Panc1 (cell line): ENCODE measurements at regions not wholly inside any gene's neighbourhood (a gene's known extent, or its start where the extent isn't known, plus 50 kb on each side); places are given as distances from the start of the nearest gene placed in this dataset.

Experiments
- POLR2AphosphoS5 ChIP-seq: IDR thresholded peaks from 2 replicates; pipeline ENCODE4 v1.6.1; 2012; ENCODE audit warnings: mild to moderate bottlenecking, low read depth, low read length, moderate library complexity
- SIN3A ChIP-seq: IDR thresholded peaks from 2 replicates; pipeline ENCODE4 v1.6.1; 2012; ENCODE audit warnings: low read depth, mild to moderate bottlenecking, low read length, moderate library complexity, borderline replicate concordance; ENCODE audit not compliant: insufficient read depth
- TF ChIP-seq, protein P1 (sequence below): fragments of 450-650 bp; IDR thresholded peaks from 2 replicates; pipeline ENCODE4 v1.5.1; 2017; ENCODE audit warnings: mild to moderate bottlenecking
- TF ChIP-seq, protein P2 (sequence below), 2 experiments: IDR thresholded peaks; 2 replicates each; pipeline ENCODE4 v1.6.1; 2011 to 2012; ENCODE audit warnings: low read depth in 2 of 2, control low read depth in 1 of 2, low read length in 1 of 2, mild to moderate bottlenecking in 1 of 2, moderate library complexity in 1 of 2; ENCODE audit not compliant: insufficient read depth in 1 of 2

DNA sequence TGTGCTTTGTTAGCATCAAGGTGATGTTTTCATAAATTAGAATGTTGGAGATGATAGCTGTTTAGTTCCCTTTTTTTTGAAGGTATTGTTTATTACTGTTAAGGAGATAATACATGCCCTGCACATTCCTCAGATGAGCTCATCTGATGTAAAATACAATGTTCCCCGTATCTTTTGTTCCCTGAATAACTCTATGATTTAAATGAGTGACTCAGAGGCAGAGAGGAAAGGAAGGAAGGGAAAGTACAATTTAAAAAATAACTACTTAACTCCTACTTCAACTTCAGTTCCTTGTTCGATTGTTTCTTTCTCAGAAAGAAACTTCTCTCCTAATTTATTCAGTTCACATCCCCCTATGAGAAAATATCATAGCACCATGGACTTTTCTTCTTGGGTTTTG lies 208.7 kb downstream of the KCNE4 start:
- TF ChIP-seq, protein P1, sequence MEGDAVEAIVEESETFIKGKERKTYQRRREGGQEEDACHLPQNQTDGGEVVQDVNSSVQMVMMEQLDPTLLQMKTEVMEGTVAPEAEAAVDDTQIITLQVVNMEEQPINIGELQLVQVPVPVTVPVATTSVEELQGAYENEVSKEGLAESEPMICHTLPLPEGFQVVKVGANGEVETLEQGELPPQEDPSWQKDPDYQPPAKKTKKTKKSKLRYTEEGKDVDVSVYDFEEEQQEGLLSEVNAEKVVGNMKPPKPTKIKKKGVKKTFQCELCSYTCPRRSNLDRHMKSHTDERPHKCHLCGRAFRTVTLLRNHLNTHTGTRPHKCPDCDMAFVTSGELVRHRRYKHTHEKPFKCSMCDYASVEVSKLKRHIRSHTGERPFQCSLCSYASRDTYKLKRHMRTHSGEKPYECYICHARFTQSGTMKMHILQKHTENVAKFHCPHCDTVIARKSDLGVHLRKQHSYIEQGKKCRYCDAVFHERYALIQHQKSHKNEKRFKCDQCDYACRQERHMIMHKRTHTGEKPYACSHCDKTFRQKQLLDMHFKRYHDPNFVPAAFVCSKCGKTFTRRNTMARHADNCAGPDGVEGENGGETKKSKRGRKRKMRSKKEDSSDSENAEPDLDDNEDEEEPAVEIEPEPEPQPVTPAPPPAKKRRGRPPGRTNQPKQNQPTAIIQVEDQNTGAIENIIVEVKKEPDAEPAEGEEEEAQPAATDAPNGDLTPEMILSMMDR = no peak
- TF ChIP-seq SIN3A (no peak), POLR2AphosphoS5 (no peak)
- TF ChIP-seq, protein P2, sequence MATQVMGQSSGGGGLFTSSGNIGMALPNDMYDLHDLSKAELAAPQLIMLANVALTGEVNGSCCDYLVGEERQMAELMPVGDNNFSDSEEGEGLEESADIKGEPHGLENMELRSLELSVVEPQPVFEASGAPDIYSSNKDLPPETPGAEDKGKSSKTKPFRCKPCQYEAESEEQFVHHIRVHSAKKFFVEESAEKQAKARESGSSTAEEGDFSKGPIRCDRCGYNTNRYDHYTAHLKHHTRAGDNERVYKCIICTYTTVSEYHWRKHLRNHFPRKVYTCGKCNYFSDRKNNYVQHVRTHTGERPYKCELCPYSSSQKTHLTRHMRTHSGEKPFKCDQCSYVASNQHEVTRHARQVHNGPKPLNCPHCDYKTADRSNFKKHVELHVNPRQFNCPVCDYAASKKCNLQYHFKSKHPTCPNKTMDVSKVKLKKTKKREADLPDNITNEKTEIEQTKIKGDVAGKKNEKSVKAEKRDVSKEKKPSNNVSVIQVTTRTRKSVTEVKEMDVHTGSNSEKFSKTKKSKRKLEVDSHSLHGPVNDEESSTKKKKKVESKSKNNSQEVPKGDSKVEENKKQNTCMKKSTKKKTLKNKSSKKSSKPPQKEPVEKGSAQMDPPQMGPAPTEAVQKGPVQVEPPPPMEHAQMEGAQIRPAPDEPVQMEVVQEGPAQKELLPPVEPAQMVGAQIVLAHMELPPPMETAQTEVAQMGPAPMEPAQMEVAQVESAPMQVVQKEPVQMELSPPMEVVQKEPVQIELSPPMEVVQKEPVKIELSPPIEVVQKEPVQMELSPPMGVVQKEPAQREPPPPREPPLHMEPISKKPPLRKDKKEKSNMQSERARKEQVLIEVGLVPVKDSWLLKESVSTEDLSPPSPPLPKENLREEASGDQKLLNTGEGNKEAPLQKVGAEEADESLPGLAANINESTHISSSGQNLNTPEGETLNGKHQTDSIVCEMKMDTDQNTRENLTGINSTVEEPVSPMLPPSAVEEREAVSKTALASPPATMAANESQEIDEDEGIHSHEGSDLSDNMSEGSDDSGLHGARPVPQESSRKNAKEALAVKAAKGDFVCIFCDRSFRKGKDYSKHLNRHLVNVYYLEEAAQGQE (IDR thresholded peaks at IDR 0.05; ENCODE audit: insufficient read depth in 1 of 2, low read depth in 2 of 2, low read length in 1 of 2) = no peak
